Fibroblast of mammary gland (primary cell): ENCODE measurements at regions not wholly inside any gene's neighbourhood (a gene's known extent, or its start where the extent isn't known, plus 50 kb on each side); places are given as distances from the start of the nearest gene placed in this dataset.

Experiments used
- DNase-seq: peaks from one replicate; pipeline ENCODE4 v3.0.0-alpha.2; 2010; ENCODE audit warnings: low read depth
- H3K4me3 ChIP-seq: 2 replicates; pipeline ENCODE4 v1.5.1; 2011; ENCODE audit warnings: low read depth, mild to moderate bottlenecking, low read length, moderate library complexity; ENCODE audit not compliant: control insufficient read depth
- CTCF ChIP-seq: conservative IDR thresholded peaks from 2 replicates; pipeline ENCODE4 v1.5.1; 2011; ENCODE audit warnings: low read depth, low read length, inconsistent platforms; ENCODE audit not compliant: control insufficient read depth, insufficient read depth

- TF ChIP-seq CTCF = no peak
- DNase-seq = no peak
- no peak overlapping the region for H3K4me3 ChIP-seq
Measured at GRCh38 chr2:164323978-164324377, 297.3 kb downstream of the GRB14 start.

GRCh38 chr2:164314148-164314547 is 307.1 kb downstream of the GRB14 start:
- DNase-seq = peak; percentile 5
- TF ChIP-seq CTCF = no peak
- no peak overlapping the region for H3K4me3 ChIP-seq

GRCh38 chr2:164306872-164307271 is 314.4 kb downstream of the GRB14 start:
- H3K4me3 ChIP-seq = no peak overlapping the region

GRCh38 chr2:164302786-164303185 is 318.5 kb downstream of the GRB14 start:
- TF ChIP-seq CTCF = no peak
- DNase-seq = no peak
- H3K4me3 ChIP-seq = no peak overlapping the region

More at GRCh38 chr2:164306872-164307271, 314.4 kb downstream of the GRB14 start:
- no peak for DNase-seq
- no peak for TF ChIP-seq CTCF

GRCh38 chr2:164288235-164288634 is 333.0 kb downstream of the GRB14 start:
- TF ChIP-seq CTCF = no peak

GRCh38 chr2:164287056-164287455 is 334.2 kb downstream of the GRB14 start:
- no peak for DNase-seq
- TF ChIP-seq CTCF = no peak

More at GRCh38 chr2:164288235-164288634, 333.0 kb downstream of the GRB14 start:
- H3K4me3 ChIP-seq = no peak overlapping the region
- DNase-seq = no peak

GRCh38 chr2:164285576-164285975 is 335.7 kb downstream of the GRB14 start:
- TF ChIP-seq CTCF = no peak
- no peak overlapping the region for H3K4me3 ChIP-seq
- DNase-seq = no peak

More at GRCh38 chr2:164287056-164287455, 334.2 kb downstream of the GRB14 start:
- H3K4me3 ChIP-seq = no peak overlapping the region
